ENCODE measurements at regions not wholly inside any gene's neighbourhood (a gene's known extent, or its start where the extent isn't known, plus 50 kb on each side); places are given as distances from the start of the nearest gene placed in this dataset.

GRCh38 chr2:121059651-121060649 lies 225.1 kb downstream of the TFCP2L1 start:
- TF ChIP-seq USF2 (IDR thresholded peaks at IDR 0.05) (no peak), CTCF (IDR thresholded peaks at IDR 0.05) (no peak), CHD2 (IDR thresholded peaks at IDR 0.05; ENCODE audit: low read length, partially characterized antibody) (no peak), CEBPB (IDR thresholded peaks at IDR 0.05) (no peak), EP300 (IDR thresholded peaks at IDR 0.05) (no peak), SMC3 (IDR thresholded peaks at IDR 0.05) (no peak), KDM1A (IDR thresholded peaks at IDR 0.05; ENCODE audit: low read depth) (no peak), REST (IDR thresholded peaks at IDR 0.05) (no peak)
